Thyroid gland (tissue), 4 donors: ENCODE measurements at regions not wholly inside any gene's neighbourhood (a gene's known extent, or its start where the extent isn't known, plus 50 kb on each side); places are given as distances from the start of the nearest gene placed in this dataset.

Experiments used
- DNase-seq, 2 donors: peaks; one replicate each; pipeline ENCODE4 v3.0.0-alpha.2; 2019
- H3K27ac ChIP-seq, 3 donors: fragments of 200-600 bp; sonication (generic); 1 replicate in 2 of 3; 2 replicates in 1 of 3; pipeline ENCODE4 v1.5.1; 2016 to 2019; ENCODE audit warnings: mild to moderate bottlenecking in 1 of 3, moderate library complexity in 1 of 3
- H3K27me3 ChIP-seq: fragments of 200-600 bp; sonication (generic); one replicate; pipeline ENCODE4 v1.5.1; 2019
- H3K36me3 ChIP-seq, 2 donors: fragments of 200-600 bp; sonication (generic); one replicate each; pipeline ENCODE4 v1.5.1; 2016 to 2019
- H3K4me1 ChIP-seq, 2 donors: fragments of 200-600 bp; sonication (generic); one replicate each; pipeline ENCODE4 v1.5.1; 2017 to 2019
- H3K4me3 ChIP-seq, 3 donors: fragments of 200-600 bp; sonication (generic); replicated peaks in 1 of 3; 1 replicate in 2 of 3; 2 replicates in 1 of 3; pipeline ENCODE4 v1.5.1; 2016; ENCODE audit warnings: mild to moderate bottlenecking in 1 of 3
- H3K9me3 ChIP-seq: fragments of 200-600 bp; sonication (generic); one replicate; pipeline ENCODE4 v1.5.1; 2017
- POLR2A ChIP-seq, 2 donors: fragments of 450-650 bp; IDR thresholded peaks; one replicate each; pipeline ENCODE4 v1.6.1; 2017; ENCODE audit warnings: antibody characterized with exemption in 2 of 2, mild to moderate bottlenecking in 2 of 2, moderate library complexity in 1 of 2
- WGBS, 2 donors: methylation state at CpG; one replicate each; pipeline ENCODE4 v1.1.5; 2017; 5-methylcytosine and 5-hydroxymethylcytosine counted together
- intact Hi-C: fragments of 100-400 bp; cut with DNase I; formaldehyde crosslinking; loops from one replicate; pipeline ENCODE4 v1.15.1; 2023
- TF ChIP-seq, protein P1 (sequence below), 6 experiments: fragments of 200-600 bp in 3 of 6; fragments of 450-650 bp in 3 of 6; sonication (generic) in 3 of 6; IDR thresholded peaks; one replicate each; pipeline ENCODE4 v1.5.1; 2016 to 2019; ENCODE audit warnings: antibody characterized with exemption in 6 of 6, mild to moderate bottlenecking in 2 of 6, inconsistent platforms in 1 of 6, moderate library complexity in 1 of 6

DNA sequence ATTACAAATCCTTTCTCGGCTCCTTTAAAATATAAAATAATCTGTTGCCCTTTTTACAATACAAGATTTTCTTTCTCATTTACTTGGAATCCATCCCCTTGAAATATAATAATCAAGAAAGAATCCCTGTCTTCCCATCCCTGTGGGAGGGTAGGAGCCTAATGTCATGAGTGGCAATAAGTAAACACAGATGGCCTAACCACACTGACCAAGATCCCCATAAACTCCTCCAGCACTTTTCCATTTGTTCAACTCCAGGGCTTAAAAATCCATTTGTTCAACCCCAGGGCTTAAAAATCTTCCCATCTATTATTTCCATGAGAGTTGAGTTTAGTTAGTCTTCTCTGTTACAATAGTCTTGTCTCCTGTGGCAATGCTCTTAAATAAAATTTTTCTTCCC is 297.6 kb downstream of the CDH7 start:
- Histone ChIP-seq H3K27me3 (no peaks in the 10 kb centered on the region), H3K9me3 (no peaks in the 10 kb centered on the region), H3K27ac (no peak overlapping the region), H3K4me1 (no peaks in the 10 kb centered on the region), H3K4me3 (no peak overlapping the region), H3K36me3 (no peaks in the 10 kb centered on the region)
- 87 to 90% methylated on average over 1 of the region's 1 CpG for WGBS, 2 donors
- no peak for DNase-seq
- TF ChIP-seq, protein P1, sequence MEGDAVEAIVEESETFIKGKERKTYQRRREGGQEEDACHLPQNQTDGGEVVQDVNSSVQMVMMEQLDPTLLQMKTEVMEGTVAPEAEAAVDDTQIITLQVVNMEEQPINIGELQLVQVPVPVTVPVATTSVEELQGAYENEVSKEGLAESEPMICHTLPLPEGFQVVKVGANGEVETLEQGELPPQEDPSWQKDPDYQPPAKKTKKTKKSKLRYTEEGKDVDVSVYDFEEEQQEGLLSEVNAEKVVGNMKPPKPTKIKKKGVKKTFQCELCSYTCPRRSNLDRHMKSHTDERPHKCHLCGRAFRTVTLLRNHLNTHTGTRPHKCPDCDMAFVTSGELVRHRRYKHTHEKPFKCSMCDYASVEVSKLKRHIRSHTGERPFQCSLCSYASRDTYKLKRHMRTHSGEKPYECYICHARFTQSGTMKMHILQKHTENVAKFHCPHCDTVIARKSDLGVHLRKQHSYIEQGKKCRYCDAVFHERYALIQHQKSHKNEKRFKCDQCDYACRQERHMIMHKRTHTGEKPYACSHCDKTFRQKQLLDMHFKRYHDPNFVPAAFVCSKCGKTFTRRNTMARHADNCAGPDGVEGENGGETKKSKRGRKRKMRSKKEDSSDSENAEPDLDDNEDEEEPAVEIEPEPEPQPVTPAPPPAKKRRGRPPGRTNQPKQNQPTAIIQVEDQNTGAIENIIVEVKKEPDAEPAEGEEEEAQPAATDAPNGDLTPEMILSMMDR (IDR thresholded peaks at IDR 0.05): no peak
- no peak for TF ChIP-seq POLR2A (IDR thresholded peaks at IDR 0.05)
- intact Hi-C loops: no loop called here

DNA sequence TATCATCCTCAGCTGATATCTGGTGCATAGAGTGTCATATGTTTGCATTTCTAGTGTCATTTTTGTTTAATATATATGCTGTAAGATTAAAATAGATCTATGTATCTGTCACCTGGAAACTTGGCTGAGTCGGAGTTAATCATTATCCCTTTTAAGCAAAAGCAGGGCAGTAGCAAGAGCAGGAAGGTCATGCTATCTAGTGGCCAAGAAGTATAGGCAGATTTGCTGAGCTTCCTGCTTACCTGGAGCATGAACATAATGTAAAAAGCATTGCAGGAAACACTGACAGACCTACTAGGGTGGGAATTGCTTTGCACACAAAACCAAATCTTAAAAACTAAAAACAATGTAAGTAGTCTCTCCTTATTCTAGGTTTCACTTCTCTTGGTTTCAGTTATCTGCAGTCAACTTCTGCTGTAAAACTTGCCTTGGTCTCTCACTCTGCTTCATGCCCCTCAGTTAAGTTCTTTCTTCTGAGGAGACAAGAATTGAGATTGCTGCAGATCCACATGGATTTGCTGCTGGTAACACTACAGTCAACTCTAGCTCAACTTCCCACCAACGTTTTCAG is 295.3 kb downstream of the CDH7 start:
- H3K4me1 ChIP-seq: no peaks in the 10 kb centered on the region
- H3K9me3 ChIP-seq: no peaks in the 10 kb centered on the region
- no peak for DNase-seq
- H3K27me3 ChIP-seq: no peaks in the 10 kb centered on the region
- H3K4me3 ChIP-seq: no peak overlapping the region
- TF ChIP-seq, protein P1 (IDR thresholded peaks at IDR 0.05): no peak
- TF ChIP-seq POLR2A (IDR thresholded peaks at IDR 0.05): no peak
- H3K27ac ChIP-seq: no peak overlapping the region
- intact Hi-C loops: no loop called here
- WGBS, 2 donors: 59 to 68% methylated on average over 2 of the region's 2 CpGs
- H3K36me3 ChIP-seq: no peaks in the 10 kb centered on the region

DNA sequence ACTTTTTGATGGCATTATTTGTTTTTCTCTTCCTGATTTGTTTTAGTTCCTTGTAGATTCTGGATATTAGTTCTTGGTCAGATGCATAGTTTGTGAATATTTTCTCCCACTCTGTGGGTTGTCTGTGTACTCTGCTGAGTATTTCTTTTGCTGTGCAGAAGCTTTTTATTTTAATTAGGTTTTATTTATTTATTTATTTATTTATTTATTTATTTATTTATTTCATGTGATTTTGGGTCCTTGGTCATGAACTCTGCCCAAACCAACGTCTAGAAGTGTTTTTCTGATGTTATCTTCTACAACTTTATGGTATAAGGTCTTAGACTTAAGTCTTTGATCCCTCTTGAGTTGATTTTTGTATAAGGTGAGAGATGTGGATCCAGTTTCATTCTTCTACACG is 292.2 kb downstream of the CDH7 start:
- Histone ChIP-seq H3K36me3 (no peaks in the 10 kb centered on the region), H3K4me1 (no peaks in the 10 kb centered on the region), H3K4me3 (no peak overlapping the region), H3K27ac (no peak overlapping the region), H3K9me3 (no peaks in the 10 kb centered on the region), H3K27me3 (no peaks in the 10 kb centered on the region)
- DNase-seq: no peak
- intact Hi-C loops: no loop called here
- 25 to 27% methylated on average over 2 of the region's 2 CpGs for WGBS, 2 donors
- no peak for TF ChIP-seq POLR2A (IDR thresholded peaks at IDR 0.05)
- TF ChIP-seq, protein P1 (IDR thresholded peaks at IDR 0.05): no peak

DNA sequence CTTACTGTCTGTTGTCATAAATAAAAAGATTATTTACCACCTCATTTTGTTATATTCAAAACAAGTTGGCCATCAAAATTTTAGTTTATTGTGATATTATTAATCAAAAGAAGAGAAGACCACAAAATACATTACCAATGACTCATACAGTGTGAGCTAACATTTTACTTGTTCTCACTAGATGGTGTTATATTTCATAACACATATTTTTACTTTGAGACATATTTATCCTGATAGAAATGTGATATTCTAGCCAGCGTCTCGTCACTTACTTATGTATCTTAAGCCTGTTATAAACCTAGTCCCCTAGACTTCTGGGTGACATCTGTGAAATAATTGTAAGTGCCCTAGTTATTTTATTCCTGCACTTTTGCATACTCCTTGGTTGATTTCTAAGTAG is 263.2 kb downstream of the CDH7 start:
- no peaks in the 10 kb centered on the region for H3K36me3 ChIP-seq
- TF ChIP-seq POLR2A (IDR thresholded peaks at IDR 0.05): no peak
- no peak overlapping the region for H3K4me3 ChIP-seq
- H3K4me1 ChIP-seq: no peaks in the 10 kb centered on the region
- intact Hi-C loops: no loop called here
- H3K9me3 ChIP-seq: no peaks in the 10 kb centered on the region
- H3K27ac ChIP-seq: no peak overlapping the region
- no peak for DNase-seq
- 74 to 86% methylated on average over 2 of the region's 2 CpGs for whole genome bisulfite sequencing, 2 donors
- no peaks in the 10 kb centered on the region for H3K27me3 ChIP-seq

DNA sequence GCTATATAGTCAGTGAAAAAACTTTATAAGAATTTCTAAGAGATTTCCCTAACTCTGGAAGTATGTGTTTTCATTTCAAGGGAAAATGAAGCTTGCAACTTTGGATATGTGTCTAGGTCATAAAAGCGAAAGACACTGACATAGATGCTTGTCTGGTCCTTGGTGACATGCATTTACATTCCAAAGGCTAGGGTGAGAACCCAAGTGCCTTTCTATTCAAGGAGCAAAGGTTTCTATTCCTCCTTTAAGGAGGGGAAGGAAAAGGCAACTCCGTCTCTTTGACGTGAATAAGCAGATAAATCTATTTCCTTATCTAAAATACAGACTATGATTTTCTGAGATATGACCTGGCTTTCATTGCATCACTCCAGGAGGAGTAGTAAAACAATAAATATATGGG is 261.1 kb downstream of the CDH7 start:
- WGBS, 2 donors: 68 to 79% methylated on average over 3 of the region's 3 CpGs
- Histone ChIP-seq H3K36me3 (no peaks in the 10 kb centered on the region), H3K9me3 (no peaks in the 10 kb centered on the region), H3K27ac (no peak overlapping the region), H3K4me1 (no peaks in the 10 kb centered on the region), H3K4me3 (no peak overlapping the region), H3K27me3 (no peaks in the 10 kb centered on the region)
- no peak for DNase-seq
- intact Hi-C loops: no loop called here
- no peak for TF ChIP-seq POLR2A (IDR thresholded peaks at IDR 0.05)
- TF ChIP-seq, protein P1 (IDR thresholded peaks at IDR 0.05): no peak
